Gastroesophageal sphincter (tissue), 4 donors: ENCODE measurements at regions not wholly inside any gene's neighbourhood (a gene's known extent, or its start where the extent isn't known, plus 50 kb on each side); places are given as distances from the start of the nearest gene placed in this dataset.
"Not testable (repeated sequence)": the region's sequence is repeated elsewhere in the genome, so short reads cannot be mapped to it uniquely, and the experiment has no call there.

Experiments used
- ATAC-seq: fragments of 150-250 bp; one replicate; pipeline ENCODE4 v1.9.1; 2016; ENCODE audit warnings: mild to moderate bottlenecking, moderate library complexity
- H3K27ac ChIP-seq, 4 donors: fragments of 200-600 bp; sonication (generic) in 3 of 4; 1 replicate in 3 of 4; 2 replicates in 1 of 4; pipeline ENCODE4 v1.5.1; 2016 to 2019
- H3K27me3 ChIP-seq: fragments of 200-600 bp; sonication (generic); one replicate; pipeline ENCODE4 v1.5.1; 2019
- H3K36me3 ChIP-seq, 2 donors: fragments of 200-600 bp; sonication (generic); one replicate each; pipeline ENCODE4 v1.5.1; 2019; ENCODE audit warnings: control low read depth in 1 of 2
- H3K4me1 ChIP-seq, 3 donors: fragments of 200-600 bp; sonication (generic); 1 replicate in 2 of 3; 2 replicates in 1 of 3; pipeline ENCODE4 v1.5.1; 2016 to 2019; ENCODE audit warnings: control low read depth in 2 of 3
- H3K4me3 ChIP-seq, 2 donors: fragments of 200-600 bp; sonication (generic); one replicate each; pipeline ENCODE4 v1.5.1; 2019; ENCODE audit warnings: mild to moderate bottlenecking in 1 of 2, moderate library complexity in 1 of 2
- H3K9me3 ChIP-seq, 3 donors: fragments of 200-600 bp; sonication (generic); one replicate each; pipeline ENCODE4 v1.5.1; 2017 to 2019; ENCODE audit warnings: control low read depth in 2 of 3
- CTCF ChIP-seq, 4 experiments: fragments of 200-600 bp in 2 of 4; fragments of 450-650 bp in 2 of 4; sonication (generic) in 1 of 4; IDR thresholded peaks; one replicate each; pipeline ENCODE4 v1.5.1; 2017 to 2019; ENCODE audit warnings: antibody characterized with exemption in 4 of 4, mild to moderate bottlenecking in 2 of 4, moderate library complexity in 2 of 4
- EP300 ChIP-seq: sonication (generic); formaldehyde crosslinking; IDR thresholded peaks from one replicate; pipeline ENCODE4 v1.6.1; 2017; ENCODE audit warnings: antibody characterized with exemption, mild to moderate bottlenecking
- POLR2A ChIP-seq, 2 donors: fragments of 450-650 bp; IDR thresholded peaks; one replicate each; pipeline ENCODE4 v1.6.1; 2017; ENCODE audit warnings: antibody characterized with exemption in 2 of 2, mild to moderate bottlenecking in 2 of 2, moderate library complexity in 1 of 2
- POLR2AphosphoS5 ChIP-seq: sonication (generic); formaldehyde crosslinking; IDR thresholded peaks from one replicate; pipeline ENCODE4 v1.6.1; 2017; ENCODE audit warnings: antibody characterized with exemption
- WGBS, 2 donors: methylation state at CpG; one replicate each; pipeline ENCODE4 v1.1.5; 2018; ENCODE audit warnings: low coverage in 1 of 2; 5-methylcytosine and 5-hydroxymethylcytosine counted together

- Histone ChIP-seq H3K4me3 (no peak overlapping the region), H3K4me1 (peaks cover 3 to 13% (median 5%) of the 10 kb centered on the region in 3 donors), H3K27me3 (no peaks in the 10 kb centered on the region), H3K27ac (no peak overlapping the region), H3K9me3 (no peaks in the 10 kb centered on the region), H3K36me3 (no peaks in the 10 kb centered on the region)
- ATAC-seq, result no peak
- TF ChIP-seq CTCF (IDR thresholded peaks at IDR 0.05) (no peak), POLR2AphosphoS5 (no peak), EP300 (no peak), POLR2A (IDR thresholded peaks at IDR 0.05) (no peak)
These were observed 94.1 kb upstream of the RANBP6 start for GRCh38 chr9:6109571-6109970.

- TF ChIP-seq POLR2A (IDR thresholded peaks at IDR 0.05) (no peak), POLR2AphosphoS5 (no peak), CTCF (IDR thresholded peaks at IDR 0.05) (peak in 3 of 4 experiments; percentile 10 to 56 (median 18)), EP300 (no peak)
- H3K27me3 ChIP-seq, result no peaks in the 10 kb centered on the region
- H3K9me3 ChIP-seq, result no peaks in the 10 kb centered on the region
- H3K27ac ChIP-seq, result peak overlapping the region in 3 of 4 donors; percentile 25 to 39 (median 28)
- no peak overlapping the region for H3K4me3 ChIP-seq
- peak; percentile 62 for ATAC-seq
- WGBS, 2 donors, result 0 to 13% methylated on average over 1 to 2 of the region's 2 CpGs
- peaks cover 3 to 13% (median 5%) of the 10 kb centered on the region in 3 donors for H3K4me1 ChIP-seq
- no peaks in the 10 kb centered on the region for H3K36me3 ChIP-seq
These were observed 91.4 kb upstream of the RANBP6 start for GRCh38 chr9:6106711-6107339.

GRCh38 chr9:6105738-6106137, 90.3 kb upstream of the RANBP6 start:
- 90 to 100% methylated on average over 1 of the region's 1 CpG for WGBS, 2 donors
- H3K27me3 ChIP-seq, result no peaks in the 10 kb centered on the region
- no peak for ATAC-seq

DNA sequence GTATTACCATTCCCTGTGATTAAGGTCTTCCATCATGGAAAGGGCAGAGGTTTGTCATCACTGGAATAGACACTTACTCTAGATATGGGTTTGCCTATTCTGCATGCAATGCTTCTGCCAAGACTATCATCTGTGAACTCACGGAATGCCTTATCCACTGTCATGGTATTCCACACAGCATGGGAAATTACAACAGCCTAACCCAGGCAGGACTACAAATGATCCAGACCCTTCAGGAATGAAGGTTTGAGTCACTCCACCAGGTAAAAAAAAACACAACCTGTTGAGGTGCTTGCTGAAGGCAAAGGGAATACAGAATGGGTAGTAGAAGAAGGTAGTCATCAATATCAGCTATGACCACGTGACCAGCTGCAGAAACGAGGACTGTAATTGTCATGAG, 89.0 kb upstream of the RANBP6 start:
- not testable (repeated sequence) for H3K9me3 ChIP-seq, H3K27me3 ChIP-seq, H3K4me3 ChIP-seq, ATAC-seq, H3K36me3 ChIP-seq, H3K27ac ChIP-seq
- 74 to 83% methylated on average over 3 of the region's 3 CpGs for WGBS, 2 donors
- H3K4me1 ChIP-seq, result peaks cover 3 to 13% (median 5%) of the 10 kb centered on the region in 3 donors

More at GRCh38 chr9:6105738-6106137, 90.3 kb upstream of the RANBP6 start:
- no peaks in the 10 kb centered on the region for H3K36me3 ChIP-seq
- TF ChIP-seq POLR2AphosphoS5 (no peak), CTCF (IDR thresholded peaks at IDR 0.05) (no peak), EP300 (no peak), POLR2A (IDR thresholded peaks at IDR 0.05) (no peak)
- H3K4me3 ChIP-seq, result no peak overlapping the region
- H3K9me3 ChIP-seq, result no peaks in the 10 kb centered on the region
- H3K27ac ChIP-seq, result no peak overlapping the region
- H3K4me1 ChIP-seq, result peaks cover 3 to 13% (median 5%) of the 10 kb centered on the region in 3 donors

GRCh38 chr9:6103911-6104310, 88.5 kb upstream of the RANBP6 start:
- H3K4me3 ChIP-seq, H3K36me3 ChIP-seq, ATAC-seq, H3K27me3 ChIP-seq, H3K27ac ChIP-seq, H3K9me3 ChIP-seq: not testable (repeated sequence)
- peaks cover 3 to 13% (median 5%) of the 10 kb centered on the region in 3 donors for H3K4me1 ChIP-seq
- WGBS, 2 donors, result 94% methylated on average over 2 of the region's 3 CpGs; no CpG with 5 or more reads in 1 of the 2 donors

DNA sequence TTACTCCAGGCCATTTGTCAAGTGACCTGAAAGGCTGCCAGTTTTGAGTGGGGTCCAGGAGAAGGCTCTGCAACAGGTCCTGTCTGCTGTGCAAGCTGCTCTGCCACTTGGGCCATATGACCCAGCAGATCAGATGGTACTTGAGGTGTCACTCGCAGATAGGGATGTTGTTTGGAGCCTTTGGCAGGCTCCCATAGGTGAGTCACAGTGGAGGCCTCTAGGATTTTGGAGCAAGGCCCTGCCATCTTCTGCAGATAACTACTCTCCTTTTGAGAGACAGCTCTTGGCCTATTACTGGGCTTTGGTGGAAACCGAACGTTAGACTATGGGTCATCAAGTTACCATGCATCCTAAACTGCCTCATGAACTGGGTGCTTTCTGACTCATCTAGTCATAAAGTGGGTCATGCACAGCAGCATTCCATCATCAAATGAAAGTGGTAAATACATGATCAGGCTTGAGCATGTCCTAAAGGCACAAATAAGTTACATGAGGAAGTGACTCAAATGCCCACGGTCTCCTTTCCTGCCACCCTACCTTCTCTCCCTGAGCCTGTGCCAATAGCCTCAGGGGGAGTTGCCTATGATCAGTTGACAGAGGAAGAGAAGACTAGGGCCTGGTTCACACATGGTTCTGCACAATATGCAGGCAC, 87.0 kb upstream of the RANBP6 start:
- peaks cover 3 to 12% (median 5%) of the 10 kb centered on the region in 3 donors for H3K4me1 ChIP-seq
- WGBS, 2 donors, result 89% methylated on average over 3 of the region's 4 CpGs; no CpG with 5 or more reads in 1 of the 2 donors
- not testable (repeated sequence) for H3K27me3 ChIP-seq, H3K4me3 ChIP-seq, H3K36me3 ChIP-seq, H3K9me3 ChIP-seq, ATAC-seq, H3K27ac ChIP-seq

- H3K36me3 ChIP-seq, H3K27ac ChIP-seq, H3K27me3 ChIP-seq, H3K9me3 ChIP-seq, H3K4me3 ChIP-seq, H3K4me1 ChIP-seq, ATAC-seq: not testable (repeated sequence)
- WGBS, 2 donors, result 100% methylated on average over 1 of the region's 1 CpG; no CpG with 5 or more reads in 1 of the 2 donors
These were observed 86.3 kb upstream of the RANBP6 start for GRCh38 chr9:6101725-6102124.

- not testable (repeated sequence) for H3K4me1 ChIP-seq
These were observed 83.9 kb upstream of the RANBP6 start for GRCh38 chr9:6099346-6099745.

More at GRCh38 chr9:6099346-6099745, 83.9 kb upstream of the RANBP6 start:
- H3K36me3 ChIP-seq, H3K27me3 ChIP-seq, H3K9me3 ChIP-seq, H3K27ac ChIP-seq, ATAC-seq, H3K4me3 ChIP-seq: not testable (repeated sequence)
